A673 (cell line): ENCODE measurements at regions not wholly inside any gene's neighbourhood (a gene's known extent, or its start where the extent isn't known, plus 50 kb on each side); places are given as distances from the start of the nearest gene placed in this dataset.

Experiments used
- BruUV-seq: library from RNA; stranded (reverse); fragments of 400-500 nt; replicated peaks from 2 replicates; lab custom pipeline; 2021; lab: Mats Ljungman, UMichigan
- CTCF ChIA-PET: fragments of 300-600 bp; sonication (Branson Sonifier 250); formaldehyde crosslinking; loops from one replicate; lab custom pipeline; 2022; ENCODE audit warnings: antibody characterized with exemption; lab: Charles Lee
- POLR2A ChIA-PET: fragments of 300-600 bp; sonication (Branson Sonifier 250); formaldehyde crosslinking; loops from one replicate; lab custom pipeline; 2022; ENCODE audit warnings: antibody characterized with exemption; ENCODE audit not compliant: low non-redundant PET; lab: Charles Lee
- DNase-seq: peaks from one replicate; pipeline ENCODE4 v3.0.0-alpha.2; 2015; ENCODE audit warnings: low spot score
- H3K27ac ChIP-seq: fragments of 200-600 bp; sonication (generic); 2 replicates; pipeline ENCODE4 v1.5.1; 2016; ENCODE audit warnings: mixed run types, low read depth, mild to moderate bottlenecking, mixed read lengths, antibody characterized with exemption, low read length; ENCODE audit not compliant: poor library complexity, severe bottlenecking
- H3K27me3 ChIP-seq: fragments of 200-600 bp; sonication (generic); replicated peaks from 2 replicates; pipeline ENCODE4 v1.6.1; 2017; ENCODE audit warnings: mixed run types, low read depth, mild to moderate bottlenecking, mixed read lengths, antibody characterized with exemption, low read length; ENCODE audit not compliant: insufficient read depth, poor library complexity
- H3K36me3 ChIP-seq: fragments of 200-600 bp; sonication (generic); 2 replicates; pipeline ENCODE4 v1.6.1; 2016; ENCODE audit warnings: mixed run types, mild to moderate bottlenecking, mixed read lengths, antibody characterized with exemption, low read length; ENCODE audit not compliant: insufficient read depth, poor library complexity, severe bottlenecking
- H3K4me1 ChIP-seq: fragments of 200-600 bp; sonication (generic); 2 replicates; pipeline ENCODE4 v1.6.1; 2017; ENCODE audit warnings: mixed run types, mild to moderate bottlenecking, mixed read lengths, antibody characterized with exemption, low read length; ENCODE audit not compliant: insufficient read depth, poor library complexity, severe bottlenecking
- H3K4me3 ChIP-seq: fragments of 200-600 bp; sonication (generic); 2 replicates; pipeline ENCODE4 v1.5.1; 2016; ENCODE audit warnings: low read depth, mixed run types, mild to moderate bottlenecking, mixed read lengths, low read length; ENCODE audit not compliant: poor library complexity, severe bottlenecking
- H3K9me3 ChIP-seq: fragments of 200-600 bp; sonication (generic); 2 replicates; pipeline ENCODE4 v1.6.1; 2016; ENCODE audit warnings: mixed run types, low read depth, mild to moderate bottlenecking, mixed read lengths, antibody characterized with exemption, low read length; ENCODE audit not compliant: poor library complexity, severe bottlenecking
- EZH2 ChIP-seq: fragments of 200-600 bp; sonication (generic); IDR thresholded peaks from 2 replicates; pipeline ENCODE4 v1.6.1; 2017; ENCODE audit warnings: borderline replicate concordance, low read depth, mild to moderate bottlenecking, mixed read lengths, antibody characterized with exemption, low read length; ENCODE audit not compliant: poor library complexity, severe bottlenecking
- intact Hi-C: fragments of 100-400 bp; cut with micrococcal nuclease; formaldehyde crosslinking; loops from one replicate; pipeline ENCODE4 v1.10.0; 2022; ENCODE audit not compliant: unreplicated experiment
- TF ChIP-seq, protein P1 (sequence below): fragments of 300-800, 200-600 bp; sonication (generic); conservative IDR thresholded peaks from 2 replicates; pipeline ENCODE4 v1.5.1; 2017; ENCODE audit warnings: low read depth, mild to moderate bottlenecking, antibody characterized with exemption, low read length, moderate library complexity, mixed read lengths

DNA sequence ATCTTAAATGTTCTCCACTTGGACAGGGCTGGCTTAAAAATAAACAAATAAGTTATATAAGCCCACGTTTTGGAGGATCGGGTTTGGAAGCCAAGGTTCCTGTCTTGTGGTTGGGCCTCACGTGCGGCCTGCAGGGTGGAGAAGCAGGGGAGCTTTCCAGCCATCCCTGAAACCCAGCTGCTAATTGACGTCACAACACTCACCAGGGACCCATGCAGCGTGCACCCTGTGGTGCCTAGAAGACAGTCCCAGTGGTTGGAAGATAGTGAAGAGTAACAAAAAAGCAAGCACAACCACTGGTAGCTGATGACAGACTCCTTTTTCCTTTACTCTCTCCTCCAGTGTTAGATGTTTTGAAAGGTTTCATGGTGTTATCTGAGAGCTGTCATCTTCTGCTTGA lies 142.0 kb upstream of the RBPJ start:
- Histone ChIP-seq H3K4me1 (no peaks in the 10 kb centered on the region), H3K36me3 (no peaks in the 10 kb centered on the region), H3K27ac (no peak overlapping the region), H3K4me3 (no peak overlapping the region), H3K9me3 (no peaks in the 10 kb centered on the region), H3K27me3 (no peaks in the 10 kb centered on the region)
- BruUV-seq, result no TSS peak
- ChIA-PET POLR2A (no interaction called here), CTCF (no interaction called here)
- intact Hi-C loops, result no loop called here
- DNase-seq, result peak; percentile 14
- no peak for TF ChIP-seq EZH2
- TF ChIP-seq, protein P1, sequence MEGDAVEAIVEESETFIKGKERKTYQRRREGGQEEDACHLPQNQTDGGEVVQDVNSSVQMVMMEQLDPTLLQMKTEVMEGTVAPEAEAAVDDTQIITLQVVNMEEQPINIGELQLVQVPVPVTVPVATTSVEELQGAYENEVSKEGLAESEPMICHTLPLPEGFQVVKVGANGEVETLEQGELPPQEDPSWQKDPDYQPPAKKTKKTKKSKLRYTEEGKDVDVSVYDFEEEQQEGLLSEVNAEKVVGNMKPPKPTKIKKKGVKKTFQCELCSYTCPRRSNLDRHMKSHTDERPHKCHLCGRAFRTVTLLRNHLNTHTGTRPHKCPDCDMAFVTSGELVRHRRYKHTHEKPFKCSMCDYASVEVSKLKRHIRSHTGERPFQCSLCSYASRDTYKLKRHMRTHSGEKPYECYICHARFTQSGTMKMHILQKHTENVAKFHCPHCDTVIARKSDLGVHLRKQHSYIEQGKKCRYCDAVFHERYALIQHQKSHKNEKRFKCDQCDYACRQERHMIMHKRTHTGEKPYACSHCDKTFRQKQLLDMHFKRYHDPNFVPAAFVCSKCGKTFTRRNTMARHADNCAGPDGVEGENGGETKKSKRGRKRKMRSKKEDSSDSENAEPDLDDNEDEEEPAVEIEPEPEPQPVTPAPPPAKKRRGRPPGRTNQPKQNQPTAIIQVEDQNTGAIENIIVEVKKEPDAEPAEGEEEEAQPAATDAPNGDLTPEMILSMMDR, result no peak

DNA sequence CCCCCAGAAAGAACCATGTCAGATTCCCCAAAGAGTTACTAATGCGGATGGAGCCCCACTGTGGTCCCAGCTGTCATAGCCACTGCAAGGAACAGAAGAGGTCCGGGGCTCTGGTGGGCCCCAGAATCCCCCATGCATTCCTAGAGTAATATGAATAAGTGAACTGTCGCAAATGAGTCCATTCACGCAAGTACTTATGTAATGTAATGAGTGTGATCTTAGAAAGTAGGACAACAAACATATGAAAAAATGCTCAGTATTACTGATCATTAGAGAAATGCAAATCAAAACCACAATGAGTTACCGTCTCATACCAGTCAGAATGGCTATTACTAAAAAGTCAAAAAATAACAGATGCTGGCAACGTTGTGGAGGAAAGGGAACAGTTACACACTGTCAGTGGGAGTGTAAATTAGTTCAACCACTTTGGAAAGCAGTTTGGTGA lies 141.5 kb upstream of the RBPJ start:
- no peak for TF ChIP-seq EZH2
- TF ChIP-seq, protein P1, result no peak
- Histone ChIP-seq H3K9me3 (no peaks in the 10 kb centered on the region), H3K27me3 (no peaks in the 10 kb centered on the region), H3K36me3 (no peaks in the 10 kb centered on the region), H3K4me1 (no peaks in the 10 kb centered on the region), H3K4me3 (no peak overlapping the region), H3K27ac (no peak overlapping the region)
- intact Hi-C loops, result no loop called here
- CTCF ChIA-PET, result no interaction called here
- POLR2A ChIA-PET, result no interaction called here
- no peak for DNase-seq
- no TSS peak for BruUV-seq

DNA sequence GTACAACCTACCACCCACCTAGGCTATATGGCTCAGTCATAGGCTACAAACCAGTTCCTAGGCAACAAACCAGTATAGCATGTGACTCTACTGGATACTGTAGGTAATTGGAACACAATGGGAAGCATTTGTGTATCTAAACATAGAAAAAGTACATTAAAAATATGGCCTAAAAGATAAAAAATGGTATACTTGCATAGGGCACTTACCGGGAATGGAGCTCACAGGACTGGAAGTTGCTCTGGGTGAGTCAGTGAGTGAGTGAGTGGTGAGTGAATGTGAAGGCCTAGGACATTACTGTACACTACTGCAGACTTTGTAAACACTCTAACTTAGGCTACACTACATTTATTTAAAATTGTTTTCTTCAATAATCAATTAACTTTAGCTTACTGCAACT lies 139.2 kb upstream of the RBPJ start:
- no peak for DNase-seq
- Histone ChIP-seq H3K4me1 (no peaks in the 10 kb centered on the region), H3K27ac (no peak overlapping the region), H3K4me3 (no peak overlapping the region), H3K27me3 (no peaks in the 10 kb centered on the region), H3K9me3 (no peaks in the 10 kb centered on the region), H3K36me3 (no peaks in the 10 kb centered on the region)
- no peak for TF ChIP-seq EZH2
- TF ChIP-seq, protein P1, result no peak
- intact Hi-C loops, result no loop called here
- POLR2A ChIA-PET, result no interaction called here
- CTCF ChIA-PET, result no interaction called here
- no TSS peak for BruUV-seq
